NCI-H748 treated with DMSO at 0.1 percent for 48 hours (cell line): ENCODE measurements at regions not wholly inside any gene's neighbourhood (a gene's known extent, or its start where the extent isn't known, plus 50 kb on each side); places are given as distances from the start of the nearest gene placed in this dataset.
"Not testable (repeated sequence)": the region's sequence is repeated elsewhere in the genome, so short reads cannot be mapped to it uniquely, and the experiment has no call there.

Source experiments
- DNase-seq: peaks from one replicate; lab custom pipeline; 2025; lab: John Stamatoyannopoulos, UW

DNA sequence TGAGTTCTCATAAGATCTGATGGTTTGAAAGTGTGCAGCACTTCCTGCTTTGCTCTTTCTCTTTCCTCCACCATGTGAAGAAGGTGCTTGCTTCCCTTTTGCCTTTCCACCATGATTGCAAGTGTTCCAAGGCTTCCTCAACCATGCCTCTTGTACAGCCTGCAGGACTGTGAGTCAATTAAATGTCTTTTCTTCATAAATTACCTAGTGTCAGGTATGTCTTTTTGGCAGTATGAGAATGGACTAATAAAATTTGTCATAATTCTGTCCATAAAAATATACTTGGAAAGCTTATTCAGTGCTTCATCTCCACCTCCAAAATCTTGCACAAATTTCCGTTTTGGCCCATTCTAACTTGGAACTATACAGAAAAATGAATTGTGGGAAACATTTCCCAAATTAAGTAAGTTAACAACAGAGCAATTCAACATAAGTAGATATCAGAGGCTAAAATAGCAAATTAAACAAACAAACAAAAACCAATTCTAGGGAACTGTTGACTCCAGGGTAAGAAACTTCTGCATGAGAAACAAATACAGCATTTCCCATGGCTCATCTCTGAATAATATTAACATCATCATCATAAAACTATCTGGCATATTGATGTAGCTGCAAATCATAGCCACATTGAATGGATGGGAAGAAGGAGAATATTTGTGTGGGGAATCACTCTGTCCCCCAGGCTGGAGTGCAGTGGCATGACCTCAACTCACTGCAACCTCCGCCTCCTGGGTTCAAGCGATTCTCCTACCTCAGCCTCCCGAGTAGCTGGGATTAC lies 459.5 kb upstream of the FAR2 start:
- no peak for DNase-seq

DNA sequence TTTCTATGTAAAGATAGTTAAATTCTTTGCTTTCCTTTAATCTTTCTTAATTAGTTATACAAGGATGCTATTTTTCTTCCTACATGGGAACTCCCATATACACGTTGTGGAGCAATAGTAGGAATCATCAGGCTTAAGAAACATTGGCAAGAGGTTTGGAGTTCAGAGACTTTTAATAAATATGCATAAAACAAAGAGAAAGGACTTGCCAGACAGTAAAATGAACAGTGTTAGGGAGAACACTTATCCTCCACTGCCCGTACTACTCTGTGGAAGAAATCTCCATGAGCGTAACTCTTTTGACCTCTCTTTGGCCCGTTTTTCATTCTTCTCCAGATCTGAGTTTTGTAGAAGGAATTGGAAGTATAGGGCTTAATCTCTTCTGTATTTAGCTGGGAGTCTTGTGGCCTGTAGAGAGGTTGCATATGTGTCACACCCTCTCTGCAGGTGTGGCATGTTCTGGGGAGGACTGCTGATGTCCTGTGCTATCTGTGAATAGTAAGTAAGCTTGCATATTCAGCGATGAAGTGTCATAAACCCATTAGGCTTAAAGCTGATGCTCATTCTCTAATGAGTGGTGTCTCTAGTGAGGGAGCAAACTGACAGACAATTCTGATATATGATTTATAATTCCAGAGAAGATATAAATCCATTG lies 455.4 kb upstream of the FAR2 start:
- DNase-seq = no peak

DNA sequence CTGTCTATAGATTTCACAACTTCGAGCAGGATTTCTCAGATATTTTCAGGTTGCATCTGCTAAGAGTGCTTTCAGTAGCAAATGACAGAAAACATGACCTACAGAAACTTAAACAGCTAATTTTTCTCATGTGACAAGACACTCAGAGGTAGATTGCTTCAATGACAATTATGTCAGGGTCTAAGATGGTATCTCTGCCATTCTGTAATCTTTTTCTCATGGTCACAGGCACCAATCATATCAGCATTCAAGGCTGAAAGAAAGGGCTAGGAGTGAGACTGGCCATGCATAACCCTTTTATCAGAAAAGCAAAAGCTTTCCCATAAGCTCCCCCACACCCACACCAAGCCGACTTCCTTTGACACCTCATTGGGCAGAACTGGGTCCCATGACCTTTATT lies 450.5 kb upstream of the FAR2 start:
- DNase-seq = no peak

DNA sequence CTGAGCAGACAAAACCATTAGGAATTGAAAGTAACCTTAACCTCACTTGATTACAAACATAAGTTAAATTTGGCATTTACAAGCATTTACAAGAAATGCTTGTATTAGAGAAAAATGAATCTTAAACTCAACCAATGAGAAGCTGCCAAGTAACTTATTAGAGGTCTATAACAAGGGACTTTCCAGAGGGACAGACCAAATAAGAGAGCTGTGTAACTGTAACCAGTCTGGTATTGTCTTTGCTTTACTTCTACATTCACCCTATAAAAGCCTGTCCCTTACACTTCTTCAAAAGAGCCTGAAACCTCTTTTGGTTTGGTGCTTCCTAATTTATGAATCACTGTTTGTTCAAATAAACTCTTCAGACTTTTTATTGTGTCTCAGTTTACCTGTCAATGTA lies 450.0 kb upstream of the FAR2 start:
- DNase-seq = no peak

DNA sequence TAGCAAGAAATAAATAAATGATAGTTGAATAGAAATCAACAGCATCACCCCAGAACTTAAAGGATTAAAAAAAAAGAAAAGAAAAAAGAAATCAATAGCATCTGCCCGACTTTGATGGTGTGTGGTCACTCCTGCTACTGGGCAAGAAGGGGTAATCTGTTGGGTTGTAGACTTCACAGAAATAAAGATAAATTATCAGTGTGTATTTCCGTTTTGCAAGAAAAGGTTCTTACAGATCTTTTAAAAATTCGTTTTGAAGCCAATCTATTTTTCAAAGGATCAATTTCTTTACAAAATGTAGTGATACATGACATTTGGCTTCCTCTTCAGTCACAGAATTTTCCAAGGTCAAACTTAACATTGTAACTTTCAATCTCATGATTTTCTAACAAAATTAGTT lies 448.9 kb upstream of the FAR2 start:
- DNase-seq = no peak

DNA sequence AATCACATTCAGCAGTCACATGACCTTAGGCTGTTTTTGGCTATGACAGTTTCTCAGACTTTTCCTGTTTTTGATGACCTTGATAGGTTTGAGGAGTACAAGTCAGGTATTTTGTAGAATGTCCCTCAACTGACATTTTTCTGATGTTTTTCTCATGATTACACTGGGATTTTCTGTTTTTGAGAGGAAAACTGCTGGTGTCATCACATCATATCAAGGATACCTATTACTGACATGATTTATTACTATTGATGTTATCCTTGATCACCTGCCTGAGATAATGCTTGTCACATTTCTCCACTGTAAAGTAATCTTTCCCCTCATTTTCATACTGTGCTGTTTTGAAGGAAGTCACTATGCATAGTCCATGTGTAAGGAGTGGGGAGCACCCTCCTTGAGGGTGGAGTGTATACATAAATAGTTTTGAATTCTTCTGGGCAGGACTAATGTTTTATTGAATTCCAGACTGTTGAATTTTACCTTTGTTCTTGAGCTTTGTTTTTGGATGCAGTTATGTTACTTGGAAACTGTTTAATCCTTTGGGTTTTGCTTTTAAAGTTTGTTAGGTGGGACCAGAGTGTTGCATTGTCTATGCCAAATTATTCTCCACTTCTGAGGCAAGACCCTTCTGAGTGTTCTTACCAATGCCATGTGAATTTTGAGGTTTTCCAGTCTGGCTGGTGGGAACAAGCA lies 444.5 kb upstream of the FAR2 start:
- DNase-seq = no peak

DNA sequence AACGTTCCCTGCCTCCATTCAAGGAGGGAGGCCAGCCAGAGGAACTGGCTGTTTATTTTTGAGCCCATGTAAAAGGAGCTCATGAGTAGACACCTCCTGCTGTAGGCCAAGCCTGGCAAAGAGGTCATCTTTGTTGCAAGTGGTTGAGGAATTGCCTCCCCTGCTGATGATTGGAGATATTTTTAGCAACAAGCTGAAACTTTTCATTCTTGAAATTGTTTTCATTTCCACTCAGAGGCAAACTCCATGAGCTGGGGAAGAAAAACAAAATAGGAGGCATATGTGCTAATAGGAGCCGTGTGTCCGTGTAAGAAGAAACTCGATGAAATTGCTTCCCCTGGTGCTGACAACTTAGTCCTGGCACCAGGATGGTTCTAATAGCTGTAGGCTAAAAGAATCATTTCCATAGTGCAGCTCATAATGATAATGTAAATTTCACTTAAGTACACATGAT lies 440.1 kb upstream of the FAR2 start:
- DNase-seq = no peak

DNA sequence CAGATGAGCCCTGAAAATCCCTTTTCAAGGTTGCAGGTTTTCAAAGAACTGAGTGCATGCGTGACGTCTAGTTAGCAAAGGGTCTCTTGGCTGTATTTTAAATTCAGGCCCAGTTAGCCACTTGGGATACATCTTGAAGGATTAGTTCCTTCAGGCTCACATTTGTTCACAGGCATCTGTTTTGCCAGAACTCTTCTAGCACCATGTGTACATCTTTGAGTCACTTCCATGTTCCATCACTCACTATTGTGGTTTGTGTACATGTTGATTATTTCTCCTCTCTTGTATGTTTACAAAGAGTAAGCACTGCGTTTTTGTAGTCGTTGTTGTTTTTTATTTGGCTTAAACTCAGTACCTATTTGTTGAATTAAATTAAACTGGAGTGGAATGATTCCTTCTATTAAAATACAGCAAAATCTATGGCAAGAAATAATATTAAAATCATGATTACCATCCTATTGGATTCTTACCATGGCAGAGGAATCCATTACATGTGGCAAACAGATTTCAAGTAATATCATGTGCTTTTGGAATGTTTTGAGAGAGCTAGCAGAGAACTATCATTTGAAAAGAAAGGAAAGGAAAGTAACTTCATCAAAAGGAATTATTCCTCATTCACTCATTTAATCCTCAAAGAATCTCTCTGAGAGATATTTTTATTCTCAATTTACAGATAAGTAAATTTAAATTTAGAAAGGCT lies 438.9 kb upstream of the FAR2 start:
- DNase-seq = no peak

DNA sequence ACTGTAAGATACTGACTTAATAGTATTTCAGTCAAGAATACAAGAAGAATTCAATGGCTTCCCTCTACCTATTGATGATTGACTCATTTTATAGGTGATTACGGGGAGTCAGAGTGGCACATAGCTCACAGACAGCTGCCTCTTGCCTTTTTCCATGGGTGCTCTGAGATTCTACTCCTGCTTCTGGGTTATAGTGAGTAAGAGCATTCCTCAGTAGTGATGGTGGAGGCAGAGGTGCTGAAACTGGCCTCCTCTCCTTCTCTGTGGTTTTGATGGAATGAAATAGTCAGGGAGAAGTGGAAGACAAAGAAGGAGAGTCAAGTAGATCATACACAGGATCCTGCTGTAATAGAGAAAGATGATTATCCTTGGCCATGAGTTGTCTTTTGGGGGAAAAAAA lies 438.2 kb upstream of the FAR2 start:
- no peak for DNase-seq

DNA sequence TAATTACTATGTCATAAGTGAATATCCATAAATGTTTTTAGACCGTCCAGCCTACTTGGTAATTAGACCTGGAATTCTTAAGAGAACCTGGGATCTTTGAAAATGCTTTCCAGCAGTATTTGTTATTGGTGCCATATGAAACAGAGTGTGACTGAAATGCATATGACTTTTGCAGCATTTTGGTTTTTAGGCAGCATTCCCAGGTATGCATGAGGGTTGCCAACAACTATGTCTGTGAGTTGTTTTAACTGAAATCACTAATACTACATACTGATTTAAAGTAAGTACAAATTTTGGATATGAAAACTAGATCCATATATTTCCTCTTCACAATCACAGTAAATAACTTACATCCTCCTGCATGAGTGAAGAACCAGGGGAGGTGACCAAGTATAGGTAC lies 437.7 kb upstream of the FAR2 start:
- DNase-seq = no peak

DNA sequence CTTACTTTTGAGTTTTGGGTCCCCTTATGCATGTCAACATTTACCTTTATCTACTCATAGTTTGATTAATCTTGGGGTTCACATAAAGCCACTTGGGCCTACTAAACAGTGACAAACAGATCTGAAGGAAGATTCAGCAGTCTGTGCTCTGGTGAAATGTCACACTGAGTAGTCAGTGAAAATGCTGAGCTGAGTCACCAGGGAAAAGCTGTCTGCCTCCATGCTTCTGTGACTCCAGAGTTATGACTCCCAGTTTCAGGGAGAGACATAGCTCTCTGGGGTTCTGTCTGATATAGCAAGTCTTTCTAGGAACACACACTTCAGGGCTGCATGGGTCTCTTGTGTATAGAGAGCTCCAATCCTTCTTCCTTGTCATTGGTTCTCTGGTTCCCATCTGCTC lies 406.3 kb upstream of the FAR2 start:
- no peak for DNase-seq

DNA sequence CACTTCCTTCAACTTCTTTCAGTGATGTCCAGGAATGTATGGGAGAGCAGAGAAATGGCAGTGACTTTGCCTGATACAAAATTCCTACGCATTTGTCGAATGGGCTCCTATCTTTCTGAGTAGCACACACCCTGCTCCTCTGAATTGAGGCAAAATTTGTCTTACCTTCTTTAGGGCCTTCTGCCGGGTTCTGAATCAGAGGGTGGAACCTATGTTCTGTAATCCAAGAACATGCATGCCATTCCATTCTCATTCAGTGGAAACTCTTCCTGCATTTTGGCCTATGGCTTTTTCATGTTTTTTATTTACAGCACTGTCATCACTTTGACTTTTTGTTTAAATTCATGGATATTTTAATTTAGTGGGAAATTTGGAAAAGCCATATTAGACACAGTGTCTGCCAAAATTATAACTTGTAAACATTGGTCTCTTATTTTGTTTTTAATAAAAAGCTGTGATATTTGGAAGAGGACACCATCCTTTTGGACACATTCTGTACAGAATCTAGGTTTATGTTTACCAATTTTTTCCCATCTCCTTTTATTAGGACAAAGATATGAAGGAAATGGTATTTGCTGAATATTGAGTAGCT lies 402.2 kb upstream of the FAR2 start:
- no peak for DNase-seq

DNA sequence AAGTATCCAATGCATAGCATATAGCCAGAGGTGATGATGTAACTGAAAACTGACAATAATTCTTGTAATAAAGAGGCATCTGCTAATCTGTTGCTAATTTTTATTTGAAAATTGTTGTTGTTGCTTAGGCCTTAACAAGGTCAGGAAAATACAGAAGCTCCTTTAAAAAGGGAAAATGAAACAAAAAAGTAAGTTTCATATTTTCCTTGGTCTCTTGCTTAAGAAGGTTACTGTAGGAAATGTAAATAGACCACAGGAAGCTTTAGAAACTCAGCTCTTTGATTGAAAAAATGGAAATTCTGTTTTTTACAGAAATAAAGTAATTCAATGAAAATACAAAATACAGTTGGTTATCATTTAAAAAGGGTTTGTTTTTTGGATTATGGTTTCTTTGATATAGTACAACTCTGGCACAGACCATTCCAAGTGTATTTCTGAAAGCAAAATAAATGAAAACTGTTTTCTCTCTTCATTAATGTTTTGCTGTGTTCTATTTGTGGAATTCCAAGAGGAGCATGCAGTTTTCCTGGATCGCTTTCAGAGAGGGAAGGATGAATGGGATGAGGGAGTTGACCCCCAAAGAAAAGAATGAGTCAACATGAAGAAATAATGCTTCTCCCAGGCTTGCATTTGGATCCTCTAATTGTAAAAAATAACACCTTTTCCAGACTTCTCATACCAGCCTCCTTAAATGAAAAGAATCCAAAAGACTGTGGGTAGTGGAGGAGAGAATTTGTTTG lies 398.0 kb upstream of the FAR2 start:
- DNase-seq = no peak

DNA sequence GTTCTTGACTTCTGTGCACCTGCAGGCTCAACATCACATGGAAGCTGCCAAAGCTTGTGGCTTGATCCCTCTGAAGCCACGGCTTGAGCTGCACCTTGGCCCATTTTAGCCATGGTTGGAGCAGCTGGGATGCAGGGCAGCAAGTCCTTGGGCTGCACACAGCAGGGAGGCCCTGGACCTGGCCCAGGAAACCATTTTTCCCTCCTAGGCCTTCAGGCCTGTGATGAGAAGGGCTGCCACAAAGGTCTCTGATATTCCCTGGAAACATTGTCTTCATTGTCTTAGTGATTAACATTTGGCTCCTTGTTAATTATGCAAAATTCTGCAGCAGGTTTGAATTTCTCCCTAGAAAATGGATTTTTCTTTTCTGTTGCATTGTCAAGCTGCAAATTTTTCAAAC lies 394.1 kb upstream of the FAR2 start:
- no peak for DNase-seq

DNA sequence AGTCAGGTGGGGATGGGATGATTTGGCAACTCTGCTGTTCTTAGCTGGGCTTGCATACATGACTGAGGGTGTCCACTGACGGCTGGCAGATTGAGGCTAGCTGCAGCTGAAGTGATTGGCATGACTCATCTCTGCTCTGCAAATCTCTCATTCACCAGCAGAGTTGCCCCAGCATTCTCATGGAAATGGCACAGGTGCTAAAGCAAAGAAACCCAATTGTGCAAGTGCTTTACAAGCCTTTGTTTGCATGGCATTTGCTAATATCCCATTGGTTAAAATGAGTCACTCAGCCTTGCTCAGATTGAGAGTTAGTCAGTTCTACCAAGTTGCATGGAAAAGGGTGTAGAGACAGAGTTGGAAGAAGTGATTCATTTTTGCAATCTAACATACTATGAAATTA lies 389.7 kb upstream of the FAR2 start:
- DNase-seq = no peak

DNA sequence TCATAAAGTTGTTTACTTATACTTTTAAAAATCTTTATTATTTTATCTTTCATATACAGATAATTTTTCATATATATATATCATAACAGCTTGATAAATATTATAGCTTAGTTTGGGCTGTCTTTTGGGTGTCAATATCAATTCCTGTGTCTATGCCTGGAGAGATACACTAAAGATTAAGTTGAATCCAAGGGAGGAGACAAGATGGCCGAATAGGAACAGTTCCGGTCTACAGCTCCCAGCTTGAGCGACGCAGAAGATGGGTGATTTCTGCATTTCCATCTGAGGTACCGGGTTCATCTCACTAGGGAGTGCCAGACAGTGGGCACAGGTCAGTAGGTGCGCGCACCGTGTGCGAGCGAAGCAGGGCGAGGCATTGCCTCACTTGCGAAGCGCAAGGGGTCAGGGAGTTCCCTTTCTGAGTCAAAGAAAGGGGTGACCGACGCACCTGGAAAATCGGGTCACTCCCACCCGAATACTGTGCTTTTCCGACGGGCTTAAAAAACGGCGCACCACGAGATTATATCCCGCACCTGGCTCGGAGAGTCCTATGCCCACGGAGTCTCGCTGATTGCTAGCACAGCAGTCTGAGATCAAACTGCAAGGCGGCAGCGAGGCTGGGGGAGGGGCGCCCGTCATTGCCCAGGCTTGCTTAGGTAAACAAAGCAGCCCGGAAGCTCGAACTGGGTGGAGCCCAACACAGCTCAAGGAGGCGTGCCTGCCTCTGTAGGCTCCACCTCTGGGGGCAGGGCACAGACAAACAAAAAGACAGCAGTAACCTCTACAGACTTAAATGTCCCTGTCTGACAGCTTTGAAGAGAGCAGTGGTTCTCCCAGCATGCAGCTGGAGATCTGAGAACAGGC lies 388.8 kb upstream of the FAR2 start:
- not testable (repeated sequence) for DNase-seq

DNA sequence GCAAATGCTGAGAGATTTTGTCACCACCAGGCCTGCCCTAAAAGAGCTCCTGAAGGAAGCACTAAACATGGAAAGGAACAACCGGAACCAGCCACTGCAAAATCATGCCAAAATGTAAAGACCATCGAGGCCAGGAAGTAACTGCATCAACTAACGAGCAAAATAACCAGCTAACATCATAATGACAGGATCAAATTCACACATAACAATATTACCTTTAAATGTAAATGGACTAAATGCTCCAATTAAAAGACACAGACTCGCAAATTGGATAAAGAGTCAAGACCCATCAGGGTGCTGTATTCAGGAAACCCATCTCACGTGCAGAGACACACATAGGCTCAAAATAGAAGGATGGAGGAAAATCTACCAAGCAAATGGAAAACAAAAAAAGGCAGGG lies 387.2 kb upstream of the FAR2 start:
- not testable (repeated sequence) for DNase-seq

DNA sequence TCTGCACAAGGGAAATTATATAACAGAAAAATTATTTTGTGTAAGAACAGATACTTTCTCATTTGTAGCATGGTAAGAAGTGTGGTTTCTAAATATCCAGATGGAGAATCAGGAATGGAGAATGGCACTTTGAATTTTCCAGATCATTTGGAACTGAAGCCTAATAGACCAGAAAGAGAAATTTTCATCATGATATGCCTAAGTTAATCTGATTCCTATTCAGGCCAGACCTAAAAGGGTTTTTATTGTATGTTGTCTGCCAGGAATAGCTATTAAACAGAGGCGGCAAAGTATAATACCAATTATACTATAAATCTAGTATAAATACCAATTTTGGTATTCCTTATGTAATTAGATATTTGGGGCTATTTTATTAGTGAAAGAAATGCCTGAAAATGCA lies 382.7 kb upstream of the FAR2 start:
- DNase-seq = no peak

DNA sequence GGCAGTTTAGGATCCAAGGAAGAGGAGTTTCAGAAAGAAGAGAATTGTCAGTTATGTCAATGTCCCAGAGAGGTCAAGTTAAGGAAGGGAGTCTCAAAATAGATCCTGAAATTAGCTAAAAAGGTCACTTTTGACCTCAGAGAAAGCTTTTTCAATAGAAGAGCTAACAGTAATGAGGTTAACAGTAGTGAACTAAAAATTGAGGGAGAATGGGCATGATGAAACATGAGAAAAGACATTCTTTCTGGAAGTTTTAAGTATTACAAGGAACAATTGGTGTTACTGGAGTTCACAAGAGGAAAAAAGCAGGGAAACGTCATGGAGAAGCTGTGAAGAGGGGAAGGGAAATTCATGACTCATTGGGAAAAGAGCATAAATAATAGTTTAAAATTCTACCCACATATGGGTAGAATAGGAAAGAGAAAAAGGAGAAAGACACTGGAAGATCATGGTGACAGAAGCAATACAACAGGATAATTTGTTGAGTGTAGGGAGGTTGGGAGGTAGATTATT lies 381.2 kb upstream of the FAR2 start:
- DNase-seq = no peak

DNA sequence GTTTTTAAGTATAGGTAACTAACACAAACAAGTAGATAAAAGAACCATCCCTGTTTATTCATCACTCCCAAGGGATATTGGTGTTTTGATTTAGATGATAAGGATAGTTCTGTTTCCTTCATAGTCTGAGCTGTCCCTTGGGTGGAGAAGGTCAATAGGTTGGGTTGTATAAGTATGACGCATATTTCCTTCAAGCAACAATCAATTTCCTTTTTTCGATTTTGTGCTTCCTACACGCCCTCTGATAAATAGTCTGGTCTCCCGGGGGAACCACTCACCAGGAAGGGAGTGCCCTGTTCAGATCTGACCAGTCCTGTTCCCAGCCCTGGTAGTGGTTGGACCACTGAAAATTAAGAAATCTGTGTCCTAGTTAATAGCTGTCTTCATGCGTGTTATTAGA lies 378.8 kb upstream of the FAR2 start:
- no peak for DNase-seq
